Adrenal gland (tissue), 5 donors: ENCODE measurements at regions not wholly inside any gene's neighbourhood (a gene's known extent, or its start where the extent isn't known, plus 50 kb on each side); places are given as distances from the start of the nearest gene placed in this dataset.

Experiments
- CTCF ChIP-seq, 6 experiments: fragments of 450-650 bp in 4 of 6; fragments of 200-600 bp in 2 of 6; sonication (generic) in 1 of 6; IDR thresholded peaks; 1 replicate in 5 of 6; 2 replicates in 1 of 6; pipeline versions ENCODE4 v1.5.1 to v1.8.0; 2016 to 2021; ENCODE audit warnings: antibody characterized with exemption in 6 of 6, mild to moderate bottlenecking in 2 of 6, moderate library complexity in 1 of 6
- POLR2A ChIP-seq, 2 donors: fragments of 450-650 bp; IDR thresholded peaks; one replicate each; pipeline ENCODE4 v1.6.1; 2017; ENCODE audit warnings: antibody characterized with exemption in 2 of 2, mild to moderate bottlenecking in 2 of 2, moderate library complexity in 1 of 2
- donor health status: DM: no; HTN: no; CAD: no.

DNA sequence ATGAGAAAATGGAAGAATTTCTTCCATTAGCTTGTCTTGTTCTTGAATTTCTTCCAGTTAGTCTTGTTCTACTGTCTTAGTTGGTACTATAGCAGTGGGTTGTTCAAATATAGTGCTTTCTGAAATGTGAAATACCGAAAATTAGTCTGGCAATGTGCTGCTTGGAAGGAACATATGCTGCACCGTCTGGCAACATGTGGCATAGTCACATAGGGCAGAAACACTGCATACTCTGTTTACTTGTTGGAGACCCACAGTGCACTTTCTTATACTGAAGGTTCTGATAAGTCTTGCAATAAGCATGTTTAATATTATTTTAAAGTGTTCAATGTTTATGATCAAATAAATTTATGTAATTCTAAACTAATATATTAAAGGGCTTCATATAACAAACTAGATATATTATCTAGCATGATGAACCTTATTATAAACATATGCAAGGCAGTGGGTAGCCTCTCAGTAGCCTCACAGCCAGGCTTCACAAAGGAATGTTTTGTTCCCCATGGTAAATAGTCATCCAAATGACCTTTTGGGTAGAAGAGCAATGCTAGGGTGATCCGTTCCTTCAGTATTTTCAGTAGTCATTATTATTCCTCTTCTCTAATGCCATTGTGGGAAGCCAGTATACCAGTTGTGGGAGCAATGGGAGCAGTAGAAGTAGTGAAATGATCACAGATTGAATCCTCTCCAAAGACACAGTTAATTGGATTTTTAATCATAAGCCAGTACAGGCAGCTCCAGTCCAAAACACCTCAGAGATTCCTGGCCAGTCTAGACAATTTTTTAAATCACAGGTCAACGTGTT, 1106.7 kb downstream of the DTWD2 start:
- TF ChIP-seq CTCF (IDR thresholded peaks at IDR 0.05) (no peak), POLR2A (IDR thresholded peaks at IDR 0.05) (no peak)
